HG02885 (cell line): ENCODE measurements at regions not wholly inside any gene's neighbourhood (a gene's known extent, or its start where the extent isn't known, plus 50 kb on each side); places are given as distances from the start of the nearest gene placed in this dataset.

Experiments used
- ATAC-seq: cut with Tn5 transposase; IDR thresholded peaks from one replicate; pipeline ENCODE4 v1.9.1; 2021; ENCODE audit warnings: mild to moderate bottlenecking; ENCODE audit not compliant: unreplicated experiment, poor library complexity

DNA sequence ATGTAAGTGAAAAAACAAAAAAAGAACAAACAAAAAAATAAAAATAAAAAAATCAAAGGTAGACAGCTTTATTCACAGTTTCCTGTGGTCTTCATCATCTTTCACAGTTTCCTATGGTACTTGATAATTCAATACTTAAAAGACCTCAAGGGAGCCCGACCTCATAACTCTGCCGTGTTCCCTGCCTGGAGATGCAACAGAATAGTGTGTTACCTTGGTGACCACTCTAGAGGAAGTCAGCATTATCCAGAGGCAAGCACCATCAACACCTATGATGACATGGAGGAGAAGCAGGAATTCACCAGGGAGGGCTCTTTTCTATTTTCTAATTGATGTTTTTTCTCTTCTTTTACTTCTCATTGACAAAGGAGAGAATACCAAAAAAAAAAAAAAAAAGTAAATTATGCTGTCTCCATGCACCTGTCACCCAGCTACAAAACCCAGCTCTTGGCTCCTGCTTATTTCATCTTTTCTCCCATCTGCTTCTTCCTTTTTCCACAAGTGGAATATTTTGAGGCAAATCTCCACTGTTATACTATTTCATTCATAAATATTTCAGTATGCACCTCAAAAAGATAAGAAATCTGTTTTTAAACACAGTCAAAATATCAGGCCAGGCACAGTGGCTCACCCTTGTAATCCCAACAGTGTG lies 95.8 kb upstream of the STXBP5 start:
- no peak for ATAC-seq

DNA sequence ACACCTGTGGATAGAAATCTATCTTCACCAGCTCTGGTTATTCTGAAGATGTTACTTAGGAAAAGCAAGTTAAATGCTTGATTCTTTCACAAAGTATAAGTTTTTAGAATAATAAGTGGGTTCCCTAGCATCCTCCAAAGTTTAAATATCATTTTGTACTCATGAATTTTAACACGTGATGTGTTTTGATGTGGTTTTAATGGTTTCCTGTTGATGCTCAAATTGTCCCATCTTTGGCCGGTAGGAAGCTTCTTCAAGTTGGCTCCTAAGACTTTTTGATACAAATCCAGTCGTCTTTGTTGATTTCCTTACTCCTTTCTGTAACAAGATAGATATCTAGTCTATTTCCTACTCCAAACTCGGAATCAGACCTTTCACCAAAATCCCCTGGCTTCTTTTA lies 94.5 kb upstream of the STXBP5 start:
- no peak for ATAC-seq

- ATAC-seq = no peak
Observed at GRCh38 chr6:147116056-147116455, 88.2 kb upstream of the STXBP5 start.

- ATAC-seq = no peak
Observed at GRCh38 chr6:147117011-147117410, 87.2 kb upstream of the STXBP5 start.

DNA sequence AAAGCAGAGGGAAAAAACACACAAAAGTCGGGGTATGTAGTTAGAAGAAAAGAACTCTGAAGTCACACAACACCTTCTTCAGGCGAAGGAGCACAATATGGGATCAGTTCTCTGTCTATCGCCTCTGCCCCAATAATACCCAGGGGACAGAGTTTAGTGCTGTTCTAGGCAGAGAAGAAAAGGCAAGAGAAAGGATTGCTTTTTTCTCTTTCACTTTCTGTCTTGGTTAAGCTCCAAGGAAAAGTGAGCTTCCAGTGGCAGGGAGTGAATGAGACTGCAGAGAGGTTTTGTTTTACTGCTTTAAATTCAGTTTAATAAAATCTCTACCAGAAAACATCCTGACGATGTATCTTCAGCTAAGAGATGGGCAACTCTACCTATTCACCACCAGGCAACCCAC lies 86.6 kb upstream of the STXBP5 start:
- no peak for ATAC-seq

DNA sequence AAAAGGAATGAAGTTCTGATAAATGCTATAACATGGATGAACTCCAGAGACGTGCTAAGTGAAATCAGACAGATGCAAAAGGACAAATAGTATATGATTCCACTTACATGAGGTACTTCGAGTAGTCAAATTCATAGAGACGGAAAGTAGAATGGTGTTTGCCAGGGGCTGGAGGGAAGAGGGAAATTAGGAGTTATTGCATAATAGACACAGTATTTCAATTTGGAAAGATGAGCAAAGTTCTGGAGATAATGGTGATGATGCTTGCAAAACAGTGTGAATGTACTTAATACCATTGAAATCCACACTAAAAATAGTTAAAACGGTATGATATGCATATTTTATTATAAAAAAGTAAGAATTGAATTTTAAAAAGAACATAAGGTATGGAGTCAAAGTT lies 84.9 kb upstream of the STXBP5 start:
- no peak for ATAC-seq

- no peak for ATAC-seq
Observed at GRCh38 chr6:147122823-147123222, 81.4 kb upstream of the STXBP5 start.

GRCh38 chr6:147126618-147127022 lies 77.6 kb upstream of the STXBP5 start:
- ATAC-seq = no peak

GRCh38 chr6:147127587-147127986 lies 76.6 kb upstream of the STXBP5 start:
- no peak for ATAC-seq

- ATAC-seq = no peak
Observed at GRCh38 chr6:147128056-147128455, 76.2 kb upstream of the STXBP5 start.

DNA sequence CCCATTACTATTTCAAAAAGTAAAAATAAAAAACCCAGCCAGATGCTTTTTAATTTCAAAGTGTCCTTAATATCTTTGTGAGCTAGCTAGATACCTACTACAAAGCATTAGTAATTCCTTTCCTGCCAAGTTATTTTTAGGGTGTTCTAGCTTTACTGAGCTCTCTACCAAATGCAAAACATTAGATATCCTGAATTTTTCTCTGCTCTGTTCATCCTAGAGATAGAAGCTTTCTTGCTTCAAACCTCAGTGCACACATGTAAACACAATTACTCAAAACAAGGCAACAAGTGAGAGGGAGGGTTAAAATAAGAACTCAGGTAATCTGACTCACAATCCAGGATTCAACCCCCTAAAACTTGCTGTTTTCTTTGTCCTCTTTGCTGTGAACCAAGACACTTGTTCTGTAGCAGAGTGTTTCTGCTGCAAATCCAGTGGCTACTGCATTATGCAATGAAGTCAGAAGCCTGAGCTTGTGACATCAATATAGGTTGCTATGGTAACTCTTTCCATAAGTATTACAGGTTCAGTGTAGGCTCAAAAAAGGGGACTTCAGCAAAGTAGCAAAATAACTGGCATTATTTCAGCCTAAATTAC lies 72.6 kb upstream of the STXBP5 start:
- no peak for ATAC-seq

DNA sequence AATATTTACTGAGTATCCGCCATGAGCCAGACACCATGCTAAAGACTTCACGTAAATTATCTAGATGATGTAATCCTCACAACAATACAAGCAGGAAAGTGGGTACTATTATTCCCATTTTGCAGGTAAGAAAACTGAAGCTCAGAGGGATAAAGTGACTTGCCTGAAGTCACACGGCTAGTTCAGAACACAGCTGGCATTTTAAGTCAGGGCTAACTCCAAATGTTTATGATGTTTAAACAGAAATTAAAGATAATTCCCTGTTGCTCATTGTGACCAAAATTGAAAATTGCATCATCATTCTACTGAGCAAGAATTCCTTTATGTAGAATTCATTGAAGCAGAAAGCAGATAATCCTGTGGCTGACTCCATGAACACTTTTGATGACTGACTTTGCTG lies 71.3 kb upstream of the STXBP5 start:
- ATAC-seq = no peak

GRCh38 chr6:147133669-147134068 lies 70.5 kb upstream of the STXBP5 start:
- ATAC-seq = no peak

DNA sequence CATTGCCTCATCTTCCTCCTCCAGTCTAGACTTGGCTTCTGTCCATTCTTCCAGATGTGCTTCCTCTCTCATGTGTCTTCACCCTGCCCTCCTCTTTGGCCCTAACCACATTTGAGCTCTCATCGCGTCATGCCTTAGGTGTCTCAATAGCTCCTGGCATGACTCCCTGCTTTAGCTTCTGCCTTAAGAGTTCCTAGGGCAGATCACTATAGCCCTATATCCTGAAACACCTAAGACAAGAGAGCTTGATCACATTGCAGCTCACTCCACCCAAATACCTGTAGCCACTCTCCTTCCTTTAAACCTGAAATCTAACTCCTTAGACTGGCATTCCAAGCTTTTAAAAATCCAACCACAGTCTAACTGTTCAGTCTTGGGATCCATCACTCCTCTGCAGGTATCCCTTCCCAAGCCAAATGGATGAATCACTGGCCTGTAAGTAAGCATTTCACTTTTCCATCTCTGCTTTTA lies 69.0 kb upstream of the STXBP5 start:
- no peak for ATAC-seq

GRCh38 chr6:147136057-147136456 lies 68.2 kb upstream of the STXBP5 start:
- ATAC-seq = no peak

GRCh38 chr6:147137986-147138385 lies 66.2 kb upstream of the STXBP5 start:
- ATAC-seq = no peak

DNA sequence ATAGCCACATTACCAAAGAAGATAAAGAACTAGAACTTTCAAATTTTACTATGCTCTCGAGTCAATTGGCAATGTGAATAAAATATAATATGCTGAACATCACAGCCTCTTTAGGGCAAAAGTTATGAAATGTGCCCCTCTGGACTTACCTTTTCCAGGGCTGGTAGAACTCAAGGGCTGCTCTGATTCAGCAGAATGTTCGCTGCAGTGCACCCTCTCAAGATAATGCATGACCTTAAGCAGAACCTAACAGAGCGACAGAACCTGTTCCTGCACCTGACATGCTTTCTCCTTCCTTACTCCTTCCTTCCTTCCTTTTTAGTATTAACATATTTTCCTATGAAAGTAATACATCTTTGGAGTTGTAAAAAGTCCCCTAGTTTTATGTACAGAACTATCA lies 65.4 kb upstream of the STXBP5 start:
- ATAC-seq = no peak

- no peak for ATAC-seq
Observed at GRCh38 chr6:147141711-147142308, 62.4 kb upstream of the STXBP5 start.

- no peak for ATAC-seq
Observed at GRCh38 chr6:147142684-147143245, 61.5 kb upstream of the STXBP5 start.

- ATAC-seq = no peak
Observed at GRCh38 chr6:147149092-147149491, 55.1 kb upstream of the STXBP5 start.

- ATAC-seq = no peak
Observed at GRCh38 chr6:147149826-147150225, 54.4 kb upstream of the STXBP5 start.

DNA sequence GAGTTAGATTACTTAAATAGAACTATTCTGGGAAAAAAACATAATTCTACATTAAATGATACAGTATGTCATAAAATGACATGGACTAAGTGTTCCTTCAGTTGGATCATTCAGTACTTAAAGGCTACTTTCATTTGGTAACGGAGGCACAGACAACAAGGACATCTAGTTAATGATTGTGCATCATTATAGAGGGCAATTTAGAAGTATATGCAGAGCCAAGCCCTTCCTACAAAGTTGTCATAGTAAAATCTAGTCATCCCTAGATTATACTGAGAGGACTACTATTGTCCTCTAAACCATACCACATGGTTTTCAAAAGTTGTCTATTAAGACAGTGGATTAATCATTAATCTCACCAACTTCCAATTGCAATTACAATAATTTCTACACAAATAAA lies 53.9 kb upstream of the STXBP5 start:
- ATAC-seq = no peak
